ENCODE measurements at regions not wholly inside any gene's neighbourhood (a gene's known extent, or its start where the extent isn't known, plus 50 kb on each side); places are given as distances from the start of the nearest gene placed in this dataset.
"Not testable (repeated sequence)": the region's sequence is repeated elsewhere in the genome, so short reads cannot be mapped to it uniquely, and the experiment has no call there.

DNA sequence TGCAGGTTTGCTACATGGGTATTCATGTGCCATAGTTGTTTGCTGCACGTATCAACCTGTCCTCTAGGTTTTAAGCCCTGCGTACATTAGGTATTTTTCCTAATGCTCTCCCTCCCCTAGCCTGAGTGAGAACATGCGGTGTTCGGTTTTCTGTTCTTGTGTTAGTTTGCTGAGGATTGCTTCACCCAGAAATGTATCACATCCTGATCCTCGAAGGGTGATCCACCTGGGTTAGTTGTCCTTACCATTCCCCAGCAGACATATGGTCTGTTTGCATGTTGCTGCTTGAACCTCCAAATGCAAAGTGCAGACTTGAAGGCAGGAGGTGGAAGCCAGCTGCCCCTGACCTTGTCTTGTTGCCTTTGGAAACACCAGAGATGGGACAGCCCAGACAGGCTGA is 161.5 kb upstream of the WDR1 start:
- no peak for DNase-seq (ENCODE audit: low read depth in 2 of 2)

DNA sequence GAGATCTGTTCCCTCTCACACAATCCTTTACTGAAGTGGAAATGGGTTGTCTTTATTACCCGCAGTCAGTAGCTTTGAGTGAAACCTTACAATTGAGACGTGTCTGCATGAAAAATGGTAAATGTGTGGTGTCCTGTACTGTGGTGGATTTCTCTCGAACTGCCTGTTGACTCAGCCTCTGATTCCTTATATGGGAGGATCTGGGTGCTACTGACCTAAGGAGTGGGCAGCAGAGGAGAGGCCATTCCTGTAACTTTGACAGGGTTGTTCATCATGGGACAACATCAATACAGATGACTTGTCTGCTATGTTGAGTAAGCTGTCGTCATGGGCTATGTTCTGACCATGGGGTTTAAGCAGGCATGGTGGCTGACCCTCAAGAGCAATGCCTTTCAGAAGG is 159.6 kb upstream of the WDR1 start:
- DNase-seq (ENCODE audit: low read depth in 2 of 2), result no peak

GRCh38 chr4:10275696-10276095 is 159.1 kb upstream of the WDR1 start:
- no peak for DNase-seq (ENCODE audit: low read depth in 2 of 2)

DNA sequence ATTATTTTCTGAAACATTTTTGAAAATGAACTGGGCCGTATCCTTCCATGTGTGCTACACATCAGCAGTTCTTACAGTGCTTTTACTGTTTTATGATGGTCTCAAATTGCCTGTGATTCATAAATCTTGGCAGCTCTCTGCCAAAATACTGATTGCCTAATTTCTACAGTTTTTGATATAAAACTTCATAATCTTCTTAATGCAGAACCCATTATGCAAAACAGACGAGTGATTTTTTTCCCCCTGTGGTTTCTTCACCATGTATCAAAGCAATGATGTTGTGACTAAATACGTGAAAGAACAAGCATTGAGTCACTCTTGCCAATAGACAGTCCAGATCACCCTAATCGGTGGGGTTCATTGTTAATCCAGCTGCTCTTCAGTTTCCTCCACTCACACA is 156.4 kb upstream of the WDR1 start:
- DNase-seq (ENCODE audit: low read depth in 2 of 2), result no peak

DNA sequence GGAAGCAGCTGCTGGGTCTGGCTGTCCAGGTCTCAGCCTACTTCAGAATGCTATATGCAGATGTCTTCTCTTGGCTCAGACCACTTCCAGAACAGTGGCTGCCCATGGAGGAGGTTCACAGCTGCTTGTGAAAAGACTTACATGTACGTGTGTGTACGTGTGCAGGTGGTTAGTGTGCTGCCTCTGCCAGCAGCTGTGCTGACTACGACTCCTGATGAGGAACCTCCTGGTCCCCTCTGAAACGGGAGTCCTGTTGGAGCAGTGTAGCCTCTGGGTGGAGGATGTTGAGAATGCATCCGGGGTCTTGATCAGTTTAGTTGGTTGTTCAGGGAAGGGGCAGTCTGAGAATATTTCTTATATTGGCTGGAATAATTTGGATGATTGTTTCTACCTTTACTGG is 155.9 kb upstream of the WDR1 start:
- DNase-seq (ENCODE audit: low read depth in 2 of 2), result no peak

DNA sequence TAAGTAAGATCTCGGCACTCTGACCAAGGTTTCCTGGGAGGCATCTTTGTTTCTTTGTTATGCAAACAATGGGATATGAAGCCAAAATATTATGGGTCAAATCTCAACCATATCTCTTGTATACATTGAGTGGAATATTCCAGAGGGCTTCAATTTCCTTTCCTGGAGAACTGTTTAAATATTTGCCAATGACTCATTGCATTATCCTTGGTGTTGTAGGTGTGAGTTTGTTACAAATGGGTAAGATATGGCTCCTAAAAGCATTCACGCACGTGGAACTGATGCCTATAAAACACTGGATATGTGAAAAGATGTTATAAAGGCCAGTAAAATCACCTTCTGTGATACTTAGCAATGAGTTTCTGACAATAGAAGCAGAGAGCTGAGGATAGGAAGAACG is 150.5 kb upstream of the WDR1 start:
- no peak for DNase-seq (ENCODE audit: low read depth in 2 of 2)

DNA sequence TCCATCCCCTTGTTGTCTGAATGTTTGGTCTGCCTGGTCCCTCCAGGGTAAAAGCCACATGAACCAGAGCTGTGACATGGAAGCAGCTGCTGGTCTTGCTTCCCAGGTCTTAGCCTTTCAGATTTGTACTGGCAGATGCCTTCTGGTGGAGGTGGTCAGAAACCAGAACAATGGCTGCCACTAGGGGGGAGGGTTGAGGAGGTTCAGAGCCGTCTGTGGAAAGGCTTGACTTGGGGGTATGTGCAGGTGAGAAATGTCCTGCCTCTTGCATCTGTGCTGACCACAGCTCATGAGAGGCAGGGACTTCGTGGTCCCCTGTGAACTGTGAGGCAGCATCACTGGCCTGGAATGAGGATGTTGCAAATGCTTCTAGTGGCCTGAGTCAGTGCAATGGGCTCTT is 144.2 kb upstream of the WDR1 start:
- no peak for DNase-seq (ENCODE audit: low read depth in 2 of 2)

GRCh38 chr4:10259976-10260375 is 143.4 kb upstream of the WDR1 start:
- DNase-seq (ENCODE audit: low read depth in 2 of 2), result no peak

- no peak for DNase-seq (ENCODE audit: low read depth in 2 of 2)
Measured at GRCh38 chr4:10256203-10256602, 139.6 kb upstream of the WDR1 start.

GRCh38 chr4:10253765-10254164 is 137.2 kb upstream of the WDR1 start:
- no peak for DNase-seq (ENCODE audit: low read depth in 2 of 2)

DNA sequence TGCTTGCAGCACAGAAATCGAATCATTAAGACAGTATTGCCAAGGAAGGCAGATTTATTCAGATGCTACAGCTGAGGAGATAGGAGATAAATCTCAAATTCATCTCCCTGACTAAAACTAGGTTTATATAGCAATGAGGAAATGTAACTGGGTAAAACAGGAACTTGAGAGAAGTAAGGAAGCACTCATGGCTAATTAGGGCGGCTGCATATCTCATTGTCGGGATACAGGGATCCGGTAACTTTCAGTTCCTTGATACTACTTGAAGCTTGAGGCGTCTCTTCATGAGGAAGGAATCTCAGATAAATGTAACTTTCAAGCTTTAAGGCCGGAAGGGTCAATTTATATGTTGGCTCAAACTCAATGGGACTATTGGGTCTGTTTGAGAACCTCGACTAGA is 129.2 kb upstream of the WDR1 start:
- no peak for DNase-seq (ENCODE audit: low read depth in 2 of 2)

DNA sequence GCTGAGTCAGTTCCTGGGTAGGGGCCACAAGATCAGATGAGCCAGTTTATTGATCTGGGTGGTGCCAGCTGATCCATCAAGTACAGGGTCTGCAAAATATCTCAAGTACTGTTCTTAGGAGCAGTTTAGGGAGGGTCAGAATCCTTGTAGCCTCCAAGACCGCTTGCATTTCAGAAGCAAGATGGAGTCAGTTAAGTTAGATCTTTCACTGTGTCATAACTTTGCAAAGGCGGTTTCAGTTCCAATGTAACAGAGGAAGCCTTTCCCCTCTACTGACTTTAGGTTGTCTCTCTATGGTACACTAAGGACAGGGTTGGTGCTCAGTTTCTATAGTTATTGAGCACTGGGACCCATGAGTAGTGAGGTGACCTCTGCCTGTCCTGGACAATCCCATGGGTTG is 127.3 kb upstream of the WDR1 start:
- no peak for DNase-seq (ENCODE audit: low read depth in 2 of 2)

DNA sequence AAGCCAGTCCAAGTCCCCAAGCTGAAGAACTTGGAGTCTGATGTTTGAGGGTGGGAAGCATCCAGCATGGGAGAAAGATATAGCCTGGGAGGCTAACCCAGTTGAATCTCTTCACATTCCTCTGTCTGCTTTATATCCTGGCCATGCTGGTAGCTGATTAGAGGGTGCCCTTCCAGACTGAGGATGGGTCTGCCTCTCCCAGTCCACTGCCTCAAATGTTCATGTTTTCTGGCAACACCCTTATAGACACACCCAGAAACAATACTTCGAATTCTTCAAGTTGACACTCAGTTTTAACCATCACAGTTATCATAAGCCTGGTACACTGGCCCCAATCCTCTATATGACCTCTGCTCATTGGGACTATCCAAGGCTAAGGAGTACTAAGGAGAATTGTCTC is 124.1 kb upstream of the WDR1 start:
- no peak for DNase-seq (ENCODE audit: low read depth in 2 of 2)

- peak in 1 of 2 donors; percentile 0 for DNase-seq (ENCODE audit: low read depth in 2 of 2)
Measured at GRCh38 chr4:10239982-10240654, 123.5 kb upstream of the WDR1 start.

GRCh38 chr4:10237131-10237530 is 120.5 kb upstream of the WDR1 start:
- DNase-seq (ENCODE audit: low read depth in 2 of 2), result peak in 1 of 2 donors; percentile 0

DNA sequence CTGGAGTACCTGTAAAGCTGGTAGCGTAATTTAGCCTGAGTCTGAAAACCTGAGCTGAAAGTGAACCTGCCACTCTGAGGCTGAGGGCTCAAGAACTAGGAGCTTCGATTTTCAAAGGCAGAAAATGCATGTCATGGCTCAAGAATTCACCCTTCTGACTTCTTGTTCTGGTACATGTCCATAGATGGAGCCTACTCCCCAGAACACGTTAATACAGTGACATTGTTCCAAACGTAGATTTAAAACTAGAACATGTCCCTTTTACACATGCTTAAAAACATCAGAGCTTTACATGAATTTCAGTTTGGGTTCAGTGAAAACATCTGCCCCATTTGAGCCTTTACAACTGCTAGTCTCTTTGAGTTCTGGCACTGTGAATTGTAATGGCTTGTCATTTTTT is 115.5 kb upstream of the WDR1 start:
- DNase-seq (ENCODE audit: low read depth in 2 of 2), result no peak

- no peak for DNase-seq (ENCODE audit: low read depth in 2 of 2)
Measured at GRCh38 chr4:10226756-10227155, 110.2 kb upstream of the WDR1 start.

GRCh38 chr4:10225096-10225495 is 108.5 kb upstream of the WDR1 start:
- DNase-seq (ENCODE audit: low read depth in 2 of 2), result no peak

DNA sequence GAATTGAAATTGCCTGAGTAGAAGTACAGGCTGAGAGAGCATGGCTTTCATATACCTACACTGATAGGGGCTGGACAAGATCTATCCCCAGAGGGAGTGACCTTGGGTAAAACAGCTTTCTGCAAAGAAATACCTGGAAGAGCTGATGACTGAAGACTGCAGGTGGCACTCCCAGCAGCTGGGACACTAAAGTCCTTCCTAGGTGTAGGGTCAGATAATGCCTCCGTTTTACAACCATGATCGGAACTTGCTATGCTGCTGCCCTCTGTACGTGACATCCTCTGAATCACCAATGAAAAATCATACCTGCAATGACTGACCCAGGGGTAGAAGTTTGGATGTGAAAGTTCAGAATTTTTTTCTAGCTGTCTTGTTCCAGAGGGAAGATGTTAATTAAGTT is 107.2 kb upstream of the WDR1 start:
- no peak for DNase-seq (ENCODE audit: low read depth in 2 of 2)

DNA sequence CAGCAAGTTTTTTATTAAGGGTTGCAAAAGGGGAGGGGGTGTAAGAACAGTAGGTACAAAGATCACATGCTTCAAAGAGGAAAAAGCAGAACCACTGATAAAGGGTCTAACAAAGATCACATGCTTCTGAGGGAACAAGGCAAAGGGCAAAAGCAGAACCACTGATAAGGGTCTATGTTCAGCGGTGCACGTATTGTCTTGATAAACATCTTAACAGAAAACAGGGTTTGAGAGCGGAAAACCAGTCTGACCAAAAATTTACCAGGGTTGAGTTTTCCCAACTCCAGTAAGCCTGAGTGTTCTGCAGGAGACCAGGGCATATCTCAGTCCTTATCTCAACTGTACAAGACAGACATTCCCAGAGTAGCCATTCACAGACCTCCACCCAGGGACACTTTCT is 96.9 kb upstream of the WDR1 start:
- DNase-seq (ENCODE audit: low read depth in 2 of 2), result not testable (repeated sequence)

GRCh38 chr4:10212901-10213300 is 96.3 kb upstream of the WDR1 start:
- no peak for DNase-seq (ENCODE audit: low read depth in 2 of 2)

DNA sequence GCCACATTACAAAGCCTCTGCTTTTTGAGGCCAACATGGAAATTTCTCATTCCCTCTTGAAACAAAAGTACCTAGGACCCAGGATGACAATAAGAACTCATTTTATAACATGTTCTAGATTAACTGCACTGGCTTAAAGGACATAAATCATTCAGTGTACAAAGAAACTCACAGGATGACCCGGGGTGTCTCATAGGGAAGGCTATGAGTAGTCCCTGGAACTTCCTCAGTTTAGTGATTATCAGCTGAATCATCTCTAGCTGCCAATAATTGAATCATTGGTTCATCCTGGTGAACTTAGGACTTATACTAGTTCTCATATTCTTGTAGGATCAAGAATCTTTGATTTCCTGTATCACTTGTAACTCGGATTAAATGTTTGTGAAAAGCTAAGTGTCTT is 95.8 kb upstream of the WDR1 start:
- DNase-seq (ENCODE audit: low read depth in 2 of 2), result no peak

DNA sequence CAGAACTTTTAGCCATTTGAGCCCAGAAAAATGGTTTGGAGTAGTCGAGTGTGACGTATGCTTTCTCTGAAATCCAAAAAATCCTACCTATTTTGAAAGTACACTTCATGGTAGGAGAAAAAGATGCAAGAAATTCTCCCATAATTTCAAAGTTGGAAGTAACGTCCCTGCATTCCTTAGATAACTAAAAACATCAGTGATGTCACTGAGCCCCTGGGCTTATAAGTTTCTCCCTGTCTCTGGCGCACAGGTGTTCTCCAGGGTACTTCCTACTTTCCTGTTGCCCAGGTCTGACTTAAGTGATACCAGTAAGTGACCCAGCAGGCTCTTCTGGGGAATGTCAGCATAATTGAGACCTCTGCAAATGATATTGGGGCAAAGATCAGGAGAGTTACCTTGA is 90.5 kb upstream of the WDR1 start:
- DNase-seq (ENCODE audit: low read depth in 2 of 2), result no peak

- DNase-seq (ENCODE audit: low read depth in 2 of 2), result peak; percentile 9 to 17
Measured at GRCh38 chr4:10205223-10205622, 88.6 kb upstream of the WDR1 start.

Measured in lung microvascular endothelial cell (primary cell).